GM12864 (cell line): ENCODE measurements at regions not wholly inside any gene's neighbourhood (a gene's known extent, or its start where the extent isn't known, plus 50 kb on each side); places are given as distances from the start of the nearest gene placed in this dataset.

Source experiments
- DNase-seq: peaks from one replicate; pipeline ENCODE4 v3.0.0-alpha.2; 2011; ENCODE audit warnings: low read depth
- H3K4me3 ChIP-seq: 2 replicates; pipeline ENCODE4 v1.5.1; 2011; ENCODE audit warnings: mild to moderate bottlenecking, low read depth, low read length, control low read depth
- TF ChIP-seq, protein P1 (sequence below): IDR thresholded peaks from 2 replicates; pipeline ENCODE4 v1.5.1; 2011; ENCODE audit warnings: low read depth, mild to moderate bottlenecking, moderate library complexity, low read length, control low read depth, inconsistent platforms; ENCODE audit errors: missing control alignments

DNA sequence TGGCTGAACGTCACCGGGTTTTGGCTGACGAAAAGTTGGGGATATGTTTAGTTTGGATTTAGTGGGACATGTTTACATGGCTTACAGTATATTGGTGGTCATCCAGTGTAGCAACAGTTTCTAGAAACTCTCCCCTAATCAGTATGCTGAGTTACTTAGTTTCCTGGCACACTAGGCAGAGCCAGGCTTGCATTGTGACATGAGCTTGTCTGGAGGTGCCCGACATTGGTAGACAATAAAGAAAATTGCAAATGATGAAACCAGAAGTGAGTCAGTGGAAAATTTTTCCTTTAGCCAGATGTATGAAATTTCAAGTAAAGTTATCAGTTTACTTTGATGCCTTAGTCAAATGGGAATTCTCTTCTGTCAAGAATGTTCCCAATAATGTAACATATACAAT is 276.1 kb downstream of the RDH14 start:
- TF ChIP-seq, protein P1, sequence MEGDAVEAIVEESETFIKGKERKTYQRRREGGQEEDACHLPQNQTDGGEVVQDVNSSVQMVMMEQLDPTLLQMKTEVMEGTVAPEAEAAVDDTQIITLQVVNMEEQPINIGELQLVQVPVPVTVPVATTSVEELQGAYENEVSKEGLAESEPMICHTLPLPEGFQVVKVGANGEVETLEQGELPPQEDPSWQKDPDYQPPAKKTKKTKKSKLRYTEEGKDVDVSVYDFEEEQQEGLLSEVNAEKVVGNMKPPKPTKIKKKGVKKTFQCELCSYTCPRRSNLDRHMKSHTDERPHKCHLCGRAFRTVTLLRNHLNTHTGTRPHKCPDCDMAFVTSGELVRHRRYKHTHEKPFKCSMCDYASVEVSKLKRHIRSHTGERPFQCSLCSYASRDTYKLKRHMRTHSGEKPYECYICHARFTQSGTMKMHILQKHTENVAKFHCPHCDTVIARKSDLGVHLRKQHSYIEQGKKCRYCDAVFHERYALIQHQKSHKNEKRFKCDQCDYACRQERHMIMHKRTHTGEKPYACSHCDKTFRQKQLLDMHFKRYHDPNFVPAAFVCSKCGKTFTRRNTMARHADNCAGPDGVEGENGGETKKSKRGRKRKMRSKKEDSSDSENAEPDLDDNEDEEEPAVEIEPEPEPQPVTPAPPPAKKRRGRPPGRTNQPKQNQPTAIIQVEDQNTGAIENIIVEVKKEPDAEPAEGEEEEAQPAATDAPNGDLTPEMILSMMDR, result no peak
- DNase-seq, result no peak
- no peak overlapping the region for H3K4me3 ChIP-seq

DNA sequence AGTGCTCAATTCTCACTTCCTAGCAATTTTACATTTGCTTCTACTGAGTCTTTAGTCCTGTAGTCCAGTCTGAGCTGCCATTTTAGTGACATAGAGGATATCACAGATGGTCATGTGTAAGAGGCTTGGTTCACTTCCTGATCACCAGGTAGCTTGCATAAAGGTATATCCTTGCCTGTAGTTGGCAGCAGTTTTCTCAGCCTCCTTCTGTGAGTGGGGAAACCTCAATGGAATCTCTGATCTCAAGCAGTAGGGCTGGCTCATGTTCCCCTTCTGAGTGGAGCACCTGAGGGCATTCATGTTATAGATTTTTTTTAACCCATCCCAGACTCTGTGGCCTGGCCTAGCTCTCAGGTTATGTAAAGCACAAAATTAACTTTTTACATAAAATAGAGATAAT is 278.4 kb downstream of the RDH14 start:
- no peak for DNase-seq
- TF ChIP-seq, protein P1, result no peak
- H3K4me3 ChIP-seq, result no peak overlapping the region

DNA sequence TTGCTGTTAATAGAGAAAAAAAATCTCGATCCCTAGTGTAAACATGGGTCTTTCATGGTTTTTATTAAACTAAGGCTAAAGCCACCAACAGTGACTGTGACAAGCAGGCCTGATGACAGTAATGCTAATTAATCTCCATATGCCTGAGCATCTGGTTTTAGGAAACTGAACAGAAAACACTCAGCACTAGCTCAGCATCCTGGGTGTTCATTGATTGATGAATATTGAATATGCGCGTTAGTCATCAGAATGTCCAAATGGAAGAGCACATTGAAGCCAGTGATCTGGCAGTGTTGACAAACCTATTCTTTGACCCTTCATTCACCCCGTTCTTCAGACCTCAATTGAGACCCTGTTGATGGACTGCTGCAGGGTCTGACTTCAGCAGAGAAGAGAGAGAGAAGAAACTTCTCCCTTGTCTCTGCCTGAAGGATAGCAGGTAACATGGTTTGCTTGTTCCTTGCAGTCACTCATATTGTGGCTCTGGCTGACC is 283.8 kb downstream of the RDH14 start:
- no peak for DNase-seq
- H3K4me3 ChIP-seq, result no peak overlapping the region
- TF ChIP-seq, protein P1, result no peak

DNA sequence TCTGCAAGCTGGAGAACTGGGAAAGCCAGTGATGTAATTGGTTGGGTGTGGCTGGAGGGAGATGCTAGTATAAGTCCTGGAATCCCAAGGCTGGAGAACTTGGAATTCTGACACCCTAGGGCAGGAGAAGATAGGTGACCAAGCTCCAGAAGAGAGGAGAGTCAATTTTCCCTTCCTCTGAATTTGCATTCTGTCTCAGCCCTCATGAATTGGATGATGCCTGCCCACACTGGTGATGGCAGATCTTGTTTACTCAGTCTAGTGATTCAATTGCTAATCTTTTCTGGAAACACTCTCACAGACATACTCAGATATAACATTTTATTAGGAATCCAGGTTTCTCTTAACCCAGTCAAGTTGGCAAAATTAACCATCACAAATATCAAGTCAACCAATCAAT is 287.2 kb downstream of the RDH14 start:
- TF ChIP-seq, protein P1, result no peak
- no peak overlapping the region for H3K4me3 ChIP-seq
- DNase-seq, result no peak

DNA sequence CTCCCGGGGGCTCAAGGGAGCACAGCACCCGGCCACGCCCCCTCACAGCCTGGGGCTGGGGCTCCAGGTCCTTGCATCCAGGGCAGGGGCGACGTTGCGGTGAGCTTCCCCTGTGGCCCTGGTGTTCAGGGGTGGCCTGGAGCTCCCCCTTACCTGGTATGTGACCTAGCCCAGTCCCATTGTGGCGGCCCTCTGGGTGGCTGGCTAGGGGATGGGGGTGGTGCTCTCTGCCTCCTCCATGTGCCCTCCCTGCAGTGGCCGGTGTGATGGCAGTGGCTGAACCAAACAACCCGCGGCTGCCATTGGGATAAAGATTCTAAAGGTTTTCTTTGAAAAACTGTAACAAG is 288.3 kb downstream of the RDH14 start:
- TF ChIP-seq, protein P1, result no peak
- no peak overlapping the region for H3K4me3 ChIP-seq
- no peak for DNase-seq

DNA sequence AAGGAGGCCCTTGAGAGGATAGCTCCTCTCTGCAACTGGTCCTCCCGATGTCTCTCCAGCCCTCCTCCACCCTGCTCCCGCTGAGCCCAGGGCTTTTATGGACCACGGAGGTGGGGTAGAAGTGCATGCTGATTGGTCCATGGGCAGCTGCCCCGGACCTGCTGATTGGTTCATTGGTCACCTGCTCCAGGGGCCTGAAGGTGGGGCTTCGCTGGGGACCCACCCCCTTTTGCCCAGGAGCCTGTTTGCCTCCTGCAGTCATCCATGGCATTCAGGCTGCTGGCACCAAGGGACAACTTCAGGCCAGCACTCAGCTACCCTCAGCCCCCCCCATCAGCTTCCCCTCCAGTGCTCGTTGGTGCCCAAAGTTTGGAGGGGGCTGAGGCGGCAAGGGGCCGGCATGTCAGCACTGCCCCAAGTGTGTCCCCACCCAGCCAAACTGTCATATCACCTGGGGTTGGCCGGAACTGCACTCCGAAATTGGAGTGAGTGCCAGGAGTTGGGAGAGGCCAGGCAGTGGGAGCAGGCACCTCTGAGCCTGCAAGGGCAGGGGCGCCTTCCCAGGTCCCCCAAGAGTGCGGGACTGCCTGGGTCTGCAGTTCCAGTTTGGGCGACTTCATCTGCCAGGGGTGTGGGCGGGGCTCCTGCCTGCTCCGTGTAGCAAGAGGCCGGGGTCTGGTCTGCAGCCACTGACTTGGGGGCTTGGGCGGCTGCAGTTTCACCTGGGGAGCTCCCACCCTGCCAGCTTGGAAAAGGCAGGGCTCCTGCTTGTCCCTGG is 288.9 kb downstream of the RDH14 start:
- no peak for DNase-seq
- TF ChIP-seq, protein P1, result no peak
- H3K4me3 ChIP-seq, result no peak overlapping the region

DNA sequence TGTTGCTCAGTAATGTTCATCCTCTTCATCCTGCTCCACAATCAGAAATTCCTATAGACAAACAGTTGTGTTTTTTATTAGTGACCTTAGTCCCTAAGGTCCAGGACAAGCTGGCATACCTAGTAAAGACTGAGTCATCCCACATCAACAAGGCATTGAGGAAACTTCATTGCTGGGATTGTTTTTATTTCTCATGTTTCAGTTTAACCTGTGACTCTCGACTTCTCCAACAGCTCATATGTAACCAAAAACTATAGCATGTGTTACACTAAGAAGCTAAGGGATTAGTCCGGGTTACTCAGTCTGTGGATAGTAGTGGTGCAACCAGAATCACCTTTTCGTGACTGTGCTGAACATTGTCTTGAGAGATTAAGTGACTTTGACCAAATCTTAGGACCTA is 292.1 kb downstream of the RDH14 start:
- DNase-seq, result no peak
- no peak overlapping the region for H3K4me3 ChIP-seq
- TF ChIP-seq, protein P1, result no peak
